Mesenchymal stem cell (in vitro differentiated cells and primary cell): ENCODE measurements at regions not wholly inside any gene's neighbourhood (a gene's known extent, or its start where the extent isn't known, plus 50 kb on each side); places are given as distances from the start of the nearest gene placed in this dataset.

Experiments used
- DNase-seq: peaks from one replicate; pipeline ENCODE4 v3.0.0-alpha.2; 2013
- H2AFZ ChIP-seq: one replicate; pipeline ENCODE4 v1.6.1; 2013; ENCODE audit warnings: low read depth, mild to moderate bottlenecking, control low read depth, inconsistent platforms, low read length, moderate library complexity
- H2AK5ac ChIP-seq: 2 replicates; pipeline ENCODE4 v1.6.1; 2013; ENCODE audit warnings: low read length, moderate library complexity, mild to moderate bottlenecking, inconsistent platforms; ENCODE audit not compliant: severe bottlenecking
- H2BK120ac ChIP-seq: one replicate; pipeline ENCODE4 v1.6.1; 2013; ENCODE audit warnings: low read depth, mild to moderate bottlenecking, inconsistent platforms, low read length, moderate library complexity
- H2BK12ac ChIP-seq, 2 experiments: one replicate each; pipeline ENCODE4 v1.6.1; 2013; ENCODE audit warnings: inconsistent platforms in 2 of 2, low read length in 2 of 2, mild to moderate bottlenecking in 2 of 2, moderate library complexity in 2 of 2, control low read depth in 1 of 2
- H2BK15ac ChIP-seq: one replicate; pipeline ENCODE4 v1.6.1; 2013; ENCODE audit warnings: mild to moderate bottlenecking, low read depth, inconsistent platforms; ENCODE audit not compliant: poor library complexity, severe bottlenecking
- H2BK5ac ChIP-seq: 2 replicates; pipeline ENCODE4 v1.6.1; 2013; ENCODE audit warnings: low read depth, mild to moderate bottlenecking, low read length, control low read depth, inconsistent platforms; ENCODE audit not compliant: poor library complexity, severe bottlenecking
- H3K14ac ChIP-seq, 2 experiments: one replicate each; pipeline ENCODE4 v1.6.1; 2013; ENCODE audit warnings: inconsistent platforms in 2 of 2, low read length in 2 of 2, control low read depth in 1 of 2, mild to moderate bottlenecking in 1 of 2, moderate library complexity in 1 of 2
- H3K18ac ChIP-seq, 2 experiments: one replicate each; pipeline ENCODE4 v1.6.1; 2013; ENCODE audit warnings: inconsistent platforms in 2 of 2, low read length in 2 of 2, control low read depth in 1 of 2, low read depth in 1 of 2, mild to moderate bottlenecking in 1 of 2
- H3K23ac ChIP-seq, 2 experiments: one replicate each; pipeline ENCODE4 v1.6.1; 2013; ENCODE audit warnings: inconsistent platforms in 2 of 2, low read length in 2 of 2, mild to moderate bottlenecking in 2 of 2, moderate library complexity in 2 of 2, control low read depth in 1 of 2
- H3K27ac ChIP-seq: 2 replicates; pipeline ENCODE4 v1.5.1; 2013; ENCODE audit warnings: mild to moderate bottlenecking, moderate library complexity, low read length, control low read depth, inconsistent platforms; ENCODE audit not compliant: poor library complexity, severe bottlenecking
- H3K27me3 ChIP-seq, 2 experiments: 2 replicates each; pipeline versions ENCODE4 v1.6.1 to v1.7.0; 2013; ENCODE audit warnings: low read length in 2 of 2, mild to moderate bottlenecking in 2 of 2, moderate library complexity in 2 of 2, control low read depth in 1 of 2, inconsistent platforms in 1 of 2; ENCODE audit not compliant: control insufficient read depth in 1 of 2, insufficient read depth in 1 of 2
- H3K36me3 ChIP-seq, 2 experiments: 2 replicates each; pipeline versions ENCODE4 v1.6.1 to v1.7.0; 2013; ENCODE audit warnings: low read length in 2 of 2, control low read depth in 1 of 2, inconsistent platforms in 1 of 2, low read depth in 1 of 2, mild to moderate bottlenecking in 1 of 2; ENCODE audit not compliant: insufficient read depth in 2 of 2, control insufficient read depth in 1 of 2
- H3K4ac ChIP-seq, 2 experiments: one replicate each; pipeline ENCODE4 v1.6.1; 2013; ENCODE audit warnings: inconsistent platforms in 2 of 2, low read length in 2 of 2, mild to moderate bottlenecking in 2 of 2, moderate library complexity in 2 of 2, control low read depth in 1 of 2, low read depth in 1 of 2
- H3K4me1 ChIP-seq: 2 replicates; pipeline ENCODE4 v1.6.1; 2013; ENCODE audit warnings: low read depth, low read length, control low read depth; ENCODE audit not compliant: control insufficient read depth, insufficient read depth
- H3K4me2 ChIP-seq: 2 replicates; pipeline ENCODE4 v1.6.1; 2013; ENCODE audit warnings: low read length, mild to moderate bottlenecking, inconsistent platforms; ENCODE audit not compliant: poor library complexity, severe bottlenecking
- H3K4me3 ChIP-seq, 2 experiments: 2 replicates each; pipeline versions ENCODE4 v1.5.1 to v1.7.0; 2013; ENCODE audit warnings: low read length in 2 of 2, mild to moderate bottlenecking in 2 of 2, control low read depth in 1 of 2, low read depth in 1 of 2; ENCODE audit not compliant: insufficient read depth in 1 of 2
- H3K79me1 ChIP-seq: replicated peaks from 2 replicates; pipeline ENCODE4 v1.6.1; 2013; ENCODE audit warnings: mild to moderate bottlenecking, control low read depth, low read length, inconsistent platforms; ENCODE audit not compliant: poor library complexity, severe bottlenecking
- H3K9ac ChIP-seq: 2 replicates; pipeline ENCODE4 v1.7.0; 2013; ENCODE audit warnings: mild to moderate bottlenecking, low read length, moderate library complexity
- H3K9me3 ChIP-seq: 2 replicates; pipeline ENCODE4 v1.7.0; 2013; ENCODE audit warnings: mild to moderate bottlenecking, low read length; ENCODE audit not compliant: control insufficient read depth
- H4K8ac ChIP-seq: one replicate; pipeline ENCODE4 v1.6.1; 2013; ENCODE audit warnings: inconsistent platforms, mild to moderate bottlenecking, low read length, moderate library complexity
- H4K91ac ChIP-seq: one replicate; pipeline ENCODE4 v1.6.1; 2013; ENCODE audit warnings: mild to moderate bottlenecking, low read length, inconsistent platforms
- WGBS: methylation state at CpG from one replicate; pipeline ENCODE4 v1.1.7; 2013; ENCODE audit warnings: mixed read lengths; 5-methylcytosine and 5-hydroxymethylcytosine counted together

DNA sequence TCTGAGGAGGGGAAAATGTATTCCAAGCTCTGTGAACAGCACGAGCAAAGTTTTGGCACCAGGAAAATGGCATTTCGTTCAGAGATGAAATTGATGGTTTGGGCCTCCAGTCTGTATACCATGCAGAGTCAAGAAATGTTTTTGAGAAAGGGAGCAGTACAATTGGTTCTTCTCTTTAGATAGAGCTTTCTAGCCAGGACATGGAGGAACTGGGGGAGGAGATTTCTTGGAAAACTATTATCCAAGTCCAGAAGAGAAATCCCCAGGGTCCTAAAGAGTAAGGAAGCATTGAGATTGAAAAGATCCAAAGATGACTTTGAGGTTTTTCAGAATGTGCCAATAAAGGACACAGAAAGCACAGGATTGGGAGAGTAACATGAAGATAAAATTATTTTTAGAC is 432.4 kb downstream of the TNS1 start:
- Histone ChIP-seq H4K91ac (no peak overlapping the region), H3K79me1 (no peaks in the 10 kb centered on the region), H3K36me3 (no peaks in the 10 kb centered on the region), H3K9me3 (no peaks in the 10 kb centered on the region), H3K9ac (no peak overlapping the region), H2BK12ac (no peak overlapping the region), H2AFZ (no peak overlapping the region), H3K27ac (no peak overlapping the region), H2AK5ac (no peak overlapping the region), H3K18ac (no peak overlapping the region), H4K8ac (no peak overlapping the region), H3K4me2 (no peak overlapping the region), H3K23ac (no peak overlapping the region), H2BK120ac (no peak overlapping the region), H3K4me3 (no peak overlapping the region), H3K14ac (no peak overlapping the region), H2BK15ac (no peak overlapping the region), H3K27me3 (peaks cover 3% of the 10 kb centered on the region in 2 experiments), H3K4me1 (peaks cover 2% of the 10 kb centered on the region), H3K4ac (no peak overlapping the region), H2BK5ac (no peak overlapping the region)
- no peak for DNase-seq
- 91% methylated on average over 2 of the region's 2 CpGs for WGBS

DNA sequence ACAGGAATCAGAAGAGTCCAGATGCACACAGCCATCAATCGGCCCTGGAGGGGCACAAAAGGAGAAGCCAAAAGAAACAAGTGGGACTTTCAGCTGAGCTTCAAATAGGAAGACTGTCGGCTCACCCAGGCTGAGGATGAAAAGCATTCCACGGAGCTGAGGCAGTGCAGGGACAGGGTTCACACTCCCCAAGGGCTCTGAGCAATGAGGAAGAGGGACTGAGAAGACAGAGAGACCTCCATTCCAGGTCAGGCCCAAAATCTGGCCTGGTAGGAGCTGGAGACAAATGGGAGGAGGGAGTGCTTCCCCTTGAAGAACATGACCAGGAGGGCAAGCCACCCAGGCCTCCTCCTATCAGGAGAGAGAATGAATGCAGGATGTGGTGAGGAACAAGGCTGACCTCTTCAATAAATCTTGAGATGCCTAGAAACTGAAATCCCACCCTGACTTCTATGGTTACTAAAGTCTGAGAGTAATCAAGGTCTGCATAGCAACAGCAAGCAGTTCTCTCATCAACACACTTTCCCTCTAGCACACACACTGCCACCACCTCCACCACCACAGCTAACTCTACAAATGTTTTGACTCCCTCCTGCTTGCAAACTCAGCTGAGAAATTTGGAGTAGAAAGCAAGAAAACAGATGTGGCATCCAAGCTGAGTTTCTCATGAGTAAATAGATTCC is 434.4 kb downstream of the TNS1 start:
- no peak overlapping the region for H3K27ac ChIP-seq
- no peaks in the 10 kb centered on the region for H3K79me1 ChIP-seq
- H3K4me1 ChIP-seq, result peaks cover 2% of the 10 kb centered on the region
- peak overlapping the region; percentile 1 to 5 for H3K18ac ChIP-seq
- H2AFZ ChIP-seq, result no peak overlapping the region
- H3K27me3 ChIP-seq, result peaks cover 3% of the 10 kb centered on the region in 2 experiments
- DNase-seq, result peak; percentile 73
- no peaks in the 10 kb centered on the region for H3K9me3 ChIP-seq
- H4K91ac ChIP-seq, result no peak overlapping the region
- 49% methylated on average over 3 of the region's 3 CpGs for WGBS
- H3K14ac ChIP-seq, result peak overlapping the region in 1 of 2 experiments; percentile 37
- no peak overlapping the region for H2AK5ac ChIP-seq
- no peak overlapping the region for H3K4me2 ChIP-seq
- peak overlapping the region in 1 of 2 experiments; percentile 12 for H2BK12ac ChIP-seq
- no peak overlapping the region for H3K4ac ChIP-seq
- peak overlapping the region; percentile 11 for H3K9ac ChIP-seq
- no peak overlapping the region for H2BK15ac ChIP-seq
- H3K23ac ChIP-seq, result no peak overlapping the region
- no peak overlapping the region for H3K4me3 ChIP-seq
- no peak overlapping the region for H2BK120ac ChIP-seq
- H3K36me3 ChIP-seq, result no peaks in the 10 kb centered on the region
- peak overlapping the region; percentile 27 for H4K8ac ChIP-seq
- H2BK5ac ChIP-seq, result no peak overlapping the region

DNA sequence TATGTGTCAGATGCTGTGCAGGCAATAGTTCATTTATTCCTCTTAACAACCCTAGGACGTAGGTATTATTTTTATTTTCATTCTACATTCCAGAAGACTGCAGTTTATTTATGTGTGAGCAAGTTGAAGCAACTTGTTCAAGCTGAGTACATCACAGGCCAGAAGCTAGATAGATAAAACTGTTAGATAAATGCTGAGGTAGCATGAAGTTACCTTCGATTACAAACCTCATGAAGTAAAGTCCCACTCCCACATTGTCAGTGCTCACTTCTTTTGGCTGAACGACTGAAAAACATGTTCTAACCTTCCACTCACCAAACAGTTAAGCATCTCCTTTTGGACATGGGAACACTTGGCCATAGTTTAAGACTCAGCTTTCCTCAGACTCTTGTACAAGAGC is 439.2 kb downstream of the TNS1 start:
- peaks cover 2% of the 10 kb centered on the region for H3K4me1 ChIP-seq
- H3K4ac ChIP-seq, result no peak overlapping the region
- H3K4me3 ChIP-seq, result no peak overlapping the region
- H2BK15ac ChIP-seq, result no peak overlapping the region
- no peak overlapping the region for H4K8ac ChIP-seq
- peaks cover 3 to 11% of the 10 kb centered on the region in 2 experiments for H3K27me3 ChIP-seq
- peaks cover 15% of the 10 kb centered on the region for H3K9me3 ChIP-seq
- H2AK5ac ChIP-seq, result no peak overlapping the region
- 88% methylated on average over 2 of the region's 3 CpGs for WGBS
- no peak overlapping the region for H2AFZ ChIP-seq
- H2BK12ac ChIP-seq, result no peak overlapping the region
- no peaks in the 10 kb centered on the region for H3K36me3 ChIP-seq
- H3K4me2 ChIP-seq, result no peak overlapping the region
- DNase-seq, result no peak
- no peak overlapping the region for H3K27ac ChIP-seq
- H2BK120ac ChIP-seq, result no peak overlapping the region
- H3K79me1 ChIP-seq, result no peaks in the 10 kb centered on the region
- no peak overlapping the region for H2BK5ac ChIP-seq
- no peak overlapping the region for H3K9ac ChIP-seq
- no peak overlapping the region for H4K91ac ChIP-seq
- no peak overlapping the region for H3K18ac ChIP-seq
- H3K23ac ChIP-seq, result no peak overlapping the region
- no peak overlapping the region for H3K14ac ChIP-seq

DNA sequence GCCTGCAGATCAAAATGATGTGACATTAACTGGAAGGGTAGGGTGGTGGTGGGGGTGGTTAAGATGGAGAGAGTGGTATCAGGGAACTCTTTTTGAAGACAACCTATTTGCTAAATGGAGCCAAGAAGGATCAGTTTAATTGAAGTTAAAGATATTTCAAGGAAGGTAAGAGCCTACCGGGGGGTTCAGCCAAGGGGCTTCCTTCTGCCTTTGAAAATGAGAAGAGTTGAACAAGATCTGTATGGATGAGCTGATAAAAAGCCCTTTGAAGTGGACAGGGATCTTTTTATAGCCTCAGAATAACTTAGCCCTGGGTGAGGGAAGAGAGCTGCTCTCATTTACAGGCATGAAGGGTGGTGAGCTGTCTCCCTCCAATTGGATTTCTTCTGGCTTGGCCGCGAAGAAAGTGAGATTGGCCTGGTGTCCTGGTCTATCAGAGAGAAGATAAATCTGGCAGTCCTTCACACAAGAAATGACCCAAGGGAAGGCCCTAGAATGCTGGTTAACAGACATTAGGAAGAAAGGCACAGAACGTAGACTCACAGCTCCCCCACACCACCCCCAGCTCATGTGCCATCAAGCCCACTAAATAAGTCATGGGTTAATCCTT is 439.8 kb downstream of the TNS1 start:
- Histone ChIP-seq H3K4me2 (no peak overlapping the region), H3K14ac (no peak overlapping the region), H3K27me3 (peaks cover 3 to 17% of the 10 kb centered on the region in 2 experiments), H2AFZ (no peak overlapping the region), H2BK5ac (no peak overlapping the region), H3K36me3 (no peaks in the 10 kb centered on the region), H4K8ac (no peak overlapping the region), H3K23ac (no peak overlapping the region), H3K18ac (no peak overlapping the region), H2AK5ac (no peak overlapping the region), H2BK15ac (no peak overlapping the region), H3K4ac (no peak overlapping the region), H3K27ac (no peak overlapping the region), H2BK12ac (no peak overlapping the region), H3K9me3 (peaks cover 15% of the 10 kb centered on the region), H4K91ac (no peak overlapping the region), H3K4me1 (no peaks in the 10 kb centered on the region), H3K79me1 (no peaks in the 10 kb centered on the region), H3K4me3 (no peak overlapping the region), H3K9ac (no peak overlapping the region), H2BK120ac (no peak overlapping the region)
- DNase-seq, result no peak
- WGBS, result 96% methylated on average over 1 of the region's 4 CpGs
